ENCODE measurements at regions not wholly inside any gene's neighbourhood (a gene's known extent, or its start where the extent isn't known, plus 50 kb on each side); places are given as distances from the start of the nearest gene placed in this dataset.

GRCh38 chr5:23649594-23649993 is 142.2 kb downstream of the PRDM9 start:
- Histone ChIP-seq H3K4me3 (no peak overlapping the region), H3K36me3 (ENCODE audit: low read depth, missing control alignments) (no peaks in the 10 kb centered on the region)
- WGBS, 2 donors: 92 to 94% methylated on average over 4 of the region's 4 CpGs

GRCh38 chr5:23655674-23656073 is 148.3 kb downstream of the PRDM9 start:
- Histone ChIP-seq H3K4me1 (no peaks in the 10 kb centered on the region), H3K27ac (no peak overlapping the region), H3K36me3 (ENCODE audit: low read depth, missing control alignments) (no peaks in the 10 kb centered on the region), H3K4me3 (no peak overlapping the region), H3K27me3 (no peaks in the 10 kb centered on the region), H3K9me3 (no peaks in the 10 kb centered on the region)
- WGBS, 2 donors: 56 to 85% methylated on average over 2 of the region's 2 CpGs
- intact Hi-C loops (cut with DNase I; ENCODE audit: low total_unique reads): no loop called here
- no peak for DNase-seq
- TF ChIP-seq POLR2A (IDR thresholded peaks at IDR 0.05): no peak
- no peak for TF ChIP-seq CTCF (IDR thresholded peaks at IDR 0.05)

More at GRCh38 chr5:23649594-23649993, 142.2 kb downstream of the PRDM9 start:
- Histone ChIP-seq H3K9me3 (no peaks in the 10 kb centered on the region), H3K27me3 (no peaks in the 10 kb centered on the region), H3K4me1 (no peaks in the 10 kb centered on the region), H3K27ac (no peak overlapping the region)
- TF ChIP-seq CTCF (IDR thresholded peaks at IDR 0.05) (no peak), POLR2A (IDR thresholded peaks at IDR 0.05) (no peak)
- intact Hi-C loops (cut with DNase I; ENCODE audit: low total_unique reads): no loop called here
- DNase-seq: no peak

- WGBS, 2 donors: 92% methylated on average over 1 of the region's 1 CpG; no CpG with 5 or more reads in 1 of the 2 donors
Measured at GRCh38 chr5:23675456-23675855, 168.0 kb downstream of the PRDM9 start.

GRCh38 chr5:23677996-23678395 is 170.6 kb downstream of the PRDM9 start:
- WGBS, 2 donors: 42 to 53% methylated on average over 1 of the region's 1 CpG
- Histone ChIP-seq H3K36me3 (ENCODE audit: low read depth, missing control alignments) (no peaks in the 10 kb centered on the region), H3K9me3 (no peaks in the 10 kb centered on the region), H3K27me3 (no peaks in the 10 kb centered on the region), H3K4me1 (no peaks in the 10 kb centered on the region), H3K27ac (no peak overlapping the region), H3K4me3 (no peak overlapping the region)
- intact Hi-C loops (cut with DNase I; ENCODE audit: low total_unique reads): no loop called here
- TF ChIP-seq CTCF (IDR thresholded peaks at IDR 0.05) (no peak), POLR2A (IDR thresholded peaks at IDR 0.05) (no peak)
- DNase-seq: no peak

More at GRCh38 chr5:23675456-23675855, 168.0 kb downstream of the PRDM9 start:
- no peaks in the 10 kb centered on the region for H3K9me3 ChIP-seq
- H3K4me1 ChIP-seq: no peaks in the 10 kb centered on the region
- no peak overlapping the region for H3K27ac ChIP-seq
- H3K4me3 ChIP-seq: no peak overlapping the region
- DNase-seq: no peak
- TF ChIP-seq POLR2A (IDR thresholded peaks at IDR 0.05) (no peak), CTCF (IDR thresholded peaks at IDR 0.05) (no peak)
- intact Hi-C loops (cut with DNase I; ENCODE audit: low total_unique reads): no loop called here
- H3K36me3 ChIP-seq (ENCODE audit: low read depth, missing control alignments): no peaks in the 10 kb centered on the region
- H3K27me3 ChIP-seq: no peaks in the 10 kb centered on the region

GRCh38 chr5:23684103-23684502 is 176.7 kb downstream of the PRDM9 start:
- no peaks in the 10 kb centered on the region for H3K4me1 ChIP-seq
- H3K9me3 ChIP-seq: no peaks in the 10 kb centered on the region
- TF ChIP-seq POLR2A (IDR thresholded peaks at IDR 0.05): no peak
- TF ChIP-seq CTCF (IDR thresholded peaks at IDR 0.05): no peak
- no peak overlapping the region for H3K27ac ChIP-seq
- H3K36me3 ChIP-seq (ENCODE audit: low read depth, missing control alignments): no peaks in the 10 kb centered on the region
- no peaks in the 10 kb centered on the region for H3K27me3 ChIP-seq
- intact Hi-C loops (cut with DNase I; ENCODE audit: low total_unique reads): no loop called here
- WGBS, 2 donors: 36 to 50% methylated on average over 2 of the region's 2 CpGs
- DNase-seq: no peak
- H3K4me3 ChIP-seq: no peak overlapping the region
